GM12878 (cell line): ENCODE measurements at regions not wholly inside any gene's neighbourhood (a gene's known extent, or its start where the extent isn't known, plus 50 kb on each side); places are given as distances from the start of the nearest gene placed in this dataset.

Experiments
- ATAC-seq: fragments of 200-7000 bp; cut with Tn5 transposase; 3 replicates; pipeline ENCODE4 v1.9.1; 2020; ENCODE audit warnings: mild to moderate bottlenecking, moderate library complexity
- BruUV-seq: library from RNA; stranded (reverse); fragments of 400-500 nt; replicated peaks from 2 replicates; lab custom pipeline; 2021; lab: Mats Ljungman, UMichigan
- CTCF ChIA-PET: fragments of 300-600 bp; sonication (Branson Sonifier 250); formaldehyde crosslinking; extraction: SDS; loops from one replicate; lab custom pipeline; 2021; ENCODE audit warnings: inconsistent platforms; lab: Yijun Ruan, JAX
- POLR2A ChIA-PET: fragments of 350-600 bp; formaldehyde crosslinking; extraction: SDS; loops from one replicate; lab custom pipeline; 2021; ENCODE audit warnings: inconsistent platforms; lab: Charles Lee
- RAD21 ChIA-PET: fragments of 300-600 bp; sonication (Branson Sonifier 250); formaldehyde crosslinking; loops from one replicate; lab custom pipeline; 2023; ENCODE audit warnings: antibody characterized with exemption; ENCODE audit not compliant: unreplicated experiment; lab: Charles Lee
- SMC1A ChIA-PET: fragments of 300-600 bp; sonication (Branson Sonifier 250); formaldehyde crosslinking; loops from one replicate; lab custom pipeline; 2023; ENCODE audit not compliant: unreplicated experiment, uncharacterized antibody; lab: Charles Lee
- DNase-seq: peaks from one replicate; pipeline ENCODE4 v3.0.0-alpha.2; 2011; ENCODE audit warnings: low read depth, low spot score
- FAIRE-seq: peaks from 3 replicates; lab custom pipeline; 2011; peaks lifted over from hg19 to GRCh38; lab: Jason Lieb, UNC
- H2AFZ ChIP-seq: 2 replicates; pipeline ENCODE4 v1.6.0; 2011; ENCODE audit warnings: low read depth, low read length, control low read depth; ENCODE audit not compliant: control insufficient read depth
- H3K27ac ChIP-seq: 2 replicates; pipeline ENCODE4 v1.5.1; 2011; ENCODE audit warnings: control low read depth; ENCODE audit not compliant: control insufficient read depth, insufficient read depth
- H3K27me3 ChIP-seq, 2 experiments: replicated peaks in 1 of 2; 2 replicates each; pipeline versions ENCODE4 v1.6.0 to v1.6.1; 2011; ENCODE audit warnings: low read length in 1 of 2; ENCODE audit not compliant: control insufficient read depth in 2 of 2, insufficient read depth in 2 of 2
- H3K36me3 ChIP-seq, 2 experiments: 2 replicates each; pipeline ENCODE4 v1.5.1; 2011; ENCODE audit warnings: low read length in 1 of 2; ENCODE audit not compliant: control insufficient read depth in 2 of 2, insufficient read depth in 2 of 2
- H3K4me1 ChIP-seq: 2 replicates; pipeline ENCODE4 v1.6.1; 2011; ENCODE audit warnings: mild to moderate bottlenecking, low read length, moderate library complexity, mixed read lengths; ENCODE audit not compliant: control insufficient read depth, insufficient read depth
- H3K4me2 ChIP-seq: 2 replicates; pipeline ENCODE4 v1.6.0; 2011; ENCODE audit warnings: control low read depth; ENCODE audit not compliant: control insufficient read depth, insufficient read depth
- H3K4me3 ChIP-seq: fragments of 200-600 bp; sonication (generic); 2 replicates; pipeline ENCODE4 v1.5.1; 2016
- H3K79me2 ChIP-seq: 2 replicates; pipeline ENCODE4 v1.6.0; 2011; ENCODE audit warnings: low read length; ENCODE audit not compliant: control insufficient read depth, insufficient read depth
- H3K9ac ChIP-seq: 2 replicates; pipeline ENCODE4 v1.8.0; 2011; ENCODE audit warnings: low read length, control low read depth, mixed read lengths; ENCODE audit not compliant: control insufficient read depth, insufficient read depth
- H3K9me3 ChIP-seq: replicated peaks from 3 replicates; pipeline ENCODE4 v1.5.1; 2011; ENCODE audit warnings: mild to moderate bottlenecking, low read length; ENCODE audit not compliant: control insufficient read depth, insufficient read depth
- H4K20me1 ChIP-seq: 2 replicates; pipeline ENCODE4 v1.6.0; 2011; ENCODE audit not compliant: control insufficient read depth, insufficient read depth
- ATF7 ChIP-seq: fragments of 450-650 bp; IDR thresholded peaks from 2 replicates; pipeline ENCODE4 v1.6.1; 2016; ENCODE audit warnings: low read depth, mild to moderate bottlenecking
- BCL11A ChIP-seq: IDR thresholded peaks from 2 replicates; pipeline ENCODE4 v1.6.1; 2011; ENCODE audit warnings: low read depth, low read length
- CREB1 ChIP-seq: IDR thresholded peaks from 2 replicates; pipeline ENCODE4 v1.6.1; 2012; ENCODE audit warnings: low read depth, mild to moderate bottlenecking, inconsistent platforms
- FOS ChIP-seq: IDR thresholded peaks from 3 replicates; pipeline ENCODE4 v1.6.1; 2011; ENCODE audit warnings: borderline replicate concordance; ENCODE audit not compliant: insufficient read length; ENCODE audit errors: extremely low read depth
- FOXK2 ChIP-seq: fragments of 450-650 bp; IDR thresholded peaks from 2 replicates; pipeline ENCODE4 v1.6.1; 2017; ENCODE audit warnings: mild to moderate bottlenecking, moderate library complexity
- HDAC6 ChIP-seq: fragments of 200-600 bp; sonication (generic); IDR thresholded peaks from one replicate; pipeline ENCODE4 v1.8.0; 2017; ENCODE audit warnings: antibody characterized with exemption; ENCODE audit not compliant: unreplicated experiment
- HDGF ChIP-seq: fragments of 450-650 bp; IDR thresholded peaks from 2 replicates; pipeline ENCODE4 v1.6.1; 2016; ENCODE audit warnings: antibody characterized with exemption
- RAD21 ChIP-seq: IDR thresholded peaks from 2 replicates; pipeline ENCODE4 v1.6.1; 2011; ENCODE audit warnings: mild to moderate bottlenecking, low read depth, low read length, moderate library complexity; ENCODE audit not compliant: insufficient read depth
- RBBP5 ChIP-seq: fragments of 200-600 bp; sonication (generic); conservative IDR thresholded peaks from 2 replicates; pipeline ENCODE4 v1.6.1; 2016
- SMAD5 ChIP-seq: IDR thresholded peaks from 2 replicates; pipeline ENCODE4 v1.6.1; 2016; ENCODE audit warnings: antibody characterized with exemption, low read depth
- SREBF1 ChIP-seq: IDR thresholded peaks from 2 replicates; pipeline ENCODE4 v1.6.1; 2012; ENCODE audit warnings: mild to moderate bottlenecking, low read length
- SRF ChIP-seq, 2 experiments: IDR thresholded peaks; 2 replicates each; pipeline ENCODE4 v1.6.1; 2011; ENCODE audit warnings: low read depth in 2 of 2, low read length in 2 of 2, mild to moderate bottlenecking in 1 of 2, moderate library complexity in 1 of 2
- STAT1 ChIP-seq: fragments of 450-650 bp; conservative IDR thresholded peaks from 2 replicates; pipeline ENCODE4 v1.6.1; 2014; ENCODE audit warnings: antibody characterized with exemption, mild to moderate bottlenecking
- WRNIP1 ChIP-seq: IDR thresholded peaks from 2 replicates; pipeline ENCODE4 v1.6.1; 2011; ENCODE audit warnings: low read depth, low read length, improper control_type of control experiment, borderline replicate concordance
- ZNF274 ChIP-seq: IDR thresholded peaks from one replicate; pipeline ENCODE4 v1.8.0; 2011; ENCODE audit not compliant: insufficient read length, insufficient read depth
- ZSCAN29 ChIP-seq: fragments of 450-650 bp; IDR thresholded peaks from 2 replicates; pipeline ENCODE4 v1.6.1; 2017; ENCODE audit warnings: mild to moderate bottlenecking, moderate library complexity
- WGBS: methylation state at CpG from one replicate; pipeline ENCODE4 v1.1.6; 2016; ENCODE audit warnings: low lambda C conversion rate; ENCODE audit not compliant: insufficient replicate concordance, insufficient coverage; ENCODE audit errors: missing lambda C conversion rate; 5-methylcytosine and 5-hydroxymethylcytosine counted together
- in situ Hi-C: fragments of 300-500 bp; cut with MboI; formaldehyde crosslinking; loops from 9 replicates; pipeline ENCODE4 v1.14.3; 2018; ENCODE audit warnings: mixed read lengths
- intact Hi-C: fragments of 100-400 bp; cut with micrococcal nuclease; formaldehyde crosslinking; loops from one replicate; pipeline ENCODE4 v1.14.2; 2022; ENCODE audit not compliant: unreplicated experiment
- TF ChIP-seq, protein P1 (sequence below): fragments of 450-650 bp; IDR thresholded peaks from 2 replicates; pipeline ENCODE4 v1.6.1; 2017; ENCODE audit warnings: mild to moderate bottlenecking, moderate library complexity

DNA sequence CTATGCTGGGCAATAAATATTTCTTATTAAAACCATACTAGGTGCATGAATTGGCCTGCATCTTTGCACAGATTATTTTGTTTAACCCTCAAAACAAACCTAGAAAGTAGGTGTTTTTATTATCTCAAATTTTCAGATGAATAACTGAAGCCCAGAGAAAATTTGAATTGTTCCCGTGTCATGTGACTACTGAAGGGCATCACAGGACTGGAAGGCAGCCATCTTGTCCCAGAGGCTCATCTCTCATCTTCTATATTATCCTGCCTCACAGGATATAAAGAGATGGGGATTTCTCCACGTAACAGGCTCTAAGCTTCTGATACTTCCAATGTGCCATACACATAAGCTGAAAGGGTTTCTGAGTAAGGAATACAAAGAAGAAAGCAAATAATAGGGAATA is 84.0 kb upstream of the ODAD2 start:
- POLR2A ChIA-PET = no interaction called here
- RAD21 ChIA-PET = no interaction called here
- Histone ChIP-seq H3K27ac (no peak overlapping the region), H3K27me3 (no peaks in the 10 kb centered on the region), H3K4me2 (no peak overlapping the region), H3K79me2 (no peaks in the 10 kb centered on the region), H4K20me1 (no peaks in the 10 kb centered on the region), H3K4me1 (no peaks in the 10 kb centered on the region), H3K9me3 (no peaks in the 10 kb centered on the region), H3K36me3 (no peaks in the 10 kb centered on the region), H3K9ac (no peak overlapping the region), H3K4me3 (no peak overlapping the region), H2AFZ (no peak overlapping the region)
- CTCF ChIA-PET = no interaction called here
- ATAC-seq (no peak), FAIRE-seq (no peak), DNase-seq (no peak)
- in situ Hi-C loops = no loop called here
- intact Hi-C loops = no loop called here
- SMC1A ChIA-PET = interaction anchor here (0.9 kb wide), 1 partner anchor 36 kb away, joined by 3 read pairs; no protein-coding TSS in a partner anchor
- 22% methylated on average over 2 of the region's 2 CpGs for WGBS
- no TSS peak for BruUV-seq
- TF ChIP-seq SMAD5 (no peak), STAT1 (no peak), HDAC6 (no peak), FOS (no peak), ZSCAN29 (no peak), RAD21 (no peak), ATF7 (no peak), HDGF (no peak), SREBF1 (no peak), WRNIP1 (no peak), CREB1 (no peak), FOXK2 (no peak), SRF (IDR thresholded peaks at IDR 0.05; ENCODE audit: low read depth in 2 of 2, low read length in 2 of 2) (no peak), RBBP5 (no peak), BCL11A (no peak), ZNF274 (no peak)
- TF ChIP-seq, protein P1, sequence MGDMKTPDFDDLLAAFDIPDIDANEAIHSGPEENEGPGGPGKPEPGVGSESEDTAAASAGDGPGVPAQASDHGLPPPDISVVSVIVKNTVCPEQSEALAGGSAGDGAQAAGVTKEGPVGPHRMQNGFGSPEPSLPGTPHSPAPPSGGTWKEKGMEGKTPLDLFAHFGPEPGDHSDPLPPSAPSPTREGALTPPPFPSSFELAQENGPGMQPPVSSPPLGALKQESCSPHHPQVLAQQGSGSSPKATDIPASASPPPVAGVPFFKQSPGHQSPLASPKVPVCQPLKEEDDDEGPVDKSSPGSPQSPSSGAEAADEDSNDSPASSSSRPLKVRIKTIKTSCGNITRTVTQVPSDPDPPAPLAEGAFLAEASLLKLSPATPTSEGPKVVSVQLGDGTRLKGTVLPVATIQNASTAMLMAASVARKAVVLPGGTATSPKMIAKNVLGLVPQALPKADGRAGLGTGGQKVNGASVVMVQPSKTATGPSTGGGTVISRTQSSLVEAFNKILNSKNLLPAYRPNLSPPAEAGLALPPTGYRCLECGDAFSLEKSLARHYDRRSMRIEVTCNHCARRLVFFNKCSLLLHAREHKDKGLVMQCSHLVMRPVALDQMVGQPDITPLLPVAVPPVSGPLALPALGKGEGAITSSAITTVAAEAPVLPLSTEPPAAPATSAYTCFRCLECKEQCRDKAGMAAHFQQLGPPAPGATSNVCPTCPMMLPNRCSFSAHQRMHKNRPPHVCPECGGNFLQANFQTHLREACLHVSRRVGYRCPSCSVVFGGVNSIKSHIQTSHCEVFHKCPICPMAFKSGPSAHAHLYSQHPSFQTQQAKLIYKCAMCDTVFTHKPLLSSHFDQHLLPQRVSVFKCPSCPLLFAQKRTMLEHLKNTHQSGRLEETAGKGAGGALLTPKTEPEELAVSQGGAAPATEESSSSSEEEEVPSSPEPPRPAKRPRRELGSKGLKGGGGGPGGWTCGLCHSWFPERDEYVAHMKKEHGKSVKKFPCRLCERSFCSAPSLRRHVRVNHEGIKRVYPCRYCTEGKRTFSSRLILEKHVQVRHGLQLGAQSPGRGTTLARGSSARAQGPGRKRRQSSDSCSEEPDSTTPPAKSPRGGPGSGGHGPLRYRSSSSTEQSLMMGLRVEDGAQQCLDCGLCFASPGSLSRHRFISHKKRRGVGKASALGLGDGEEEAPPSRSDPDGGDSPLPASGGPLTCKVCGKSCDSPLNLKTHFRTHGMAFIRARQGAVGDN = no peak
